ENCODE measurements at regions not wholly inside any gene's neighbourhood (a gene's known extent, or its start where the extent isn't known, plus 50 kb on each side); places are given as distances from the start of the nearest gene placed in this dataset.

- no peak for DNase-seq
These were observed 716.1 kb upstream of the WWC1 start for GRCh38 chr5:167575330-167575729.

GRCh38 chr5:167576126-167576525 lies 715.3 kb upstream of the WWC1 start:
- DNase-seq = no peak

GRCh38 chr5:167576897-167577296 lies 714.5 kb upstream of the WWC1 start:
- DNase-seq = no peak

GRCh38 chr5:167577616-167578015 lies 713.8 kb upstream of the WWC1 start:
- no peak for DNase-seq

- DNase-seq = peak; percentile 93
These were observed 712.3 kb upstream of the WWC1 start for GRCh38 chr5:167578977-167579692.

GRCh38 chr5:167579693-167580055 lies 711.8 kb upstream of the WWC1 start:
- DNase-seq = peak; percentile 77

- DNase-seq = no peak
These were observed 710.8 kb upstream of the WWC1 start for GRCh38 chr5:167580608-167581007.

- DNase-seq = peak; percentile 54
These were observed 709.2 kb upstream of the WWC1 start for GRCh38 chr5:167582283-167582682.

GRCh38 chr5:167582886-167583285 lies 708.6 kb upstream of the WWC1 start:
- DNase-seq = peak; percentile 70

- no peak for DNase-seq
These were observed 706.3 kb upstream of the WWC1 start for GRCh38 chr5:167585184-167585583.

- DNase-seq = peak; percentile 74
These were observed 703.5 kb upstream of the WWC1 start for GRCh38 chr5:167587772-167588437.

- no peak for DNase-seq
These were observed 699.3 kb upstream of the WWC1 start for GRCh38 chr5:167592114-167592513.

- no peak for DNase-seq
These were observed 698.0 kb upstream of the WWC1 start for GRCh38 chr5:167593329-167594060.

GRCh38 chr5:167594061-167594435 lies 697.4 kb upstream of the WWC1 start:
- no peak for DNase-seq

GRCh38 chr5:167594750-167595149 lies 696.7 kb upstream of the WWC1 start:
- DNase-seq = no peak

- no peak for DNase-seq
These were observed 696.2 kb upstream of the WWC1 start for GRCh38 chr5:167595196-167595595.

GRCh38 chr5:167598166-167598565 lies 693.3 kb upstream of the WWC1 start:
- DNase-seq = no peak

GRCh38 chr5:167602067-167602466 lies 689.4 kb upstream of the WWC1 start:
- peak; percentile 47 for DNase-seq

- DNase-seq = no peak
These were observed 688.3 kb upstream of the WWC1 start for GRCh38 chr5:167603135-167603534.

GRCh38 chr5:167608390-167609272 lies 682.8 kb upstream of the WWC1 start:
- DNase-seq = no peak

GRCh38 chr5:167614294-167615021 lies 677.0 kb upstream of the WWC1 start:
- no peak for DNase-seq
